Activated CD8-positive, alpha-beta T cell treated with anti-CD3 and anti-CD28 coated beads, Interleukin-2, amount 10 ng/mL, durations not matched to agents 7 days and 5 days (primary cell): ENCODE measurements at regions not wholly inside any gene's neighbourhood (a gene's known extent, or its start where the extent isn't known, plus 50 kb on each side); places are given as distances from the start of the nearest gene placed in this dataset.

ENCODE experiments used
- ATAC-seq: fragments of 150-1000 bp; cut with Tn5 transposase; one replicate; pipeline ENCODE4 v1.10.0; 2021; ENCODE audit warnings: moderate library complexity
- CTCF ChIA-PET: fragments of 350-600 bp; sonication (Branson Sonifier 250); formaldehyde crosslinking; loops from one replicate; lab custom pipeline; 2021; ENCODE audit warnings: antibody characterized with exemption; lab: Charles Lee
- POLR2A ChIA-PET: fragments of 350-600 bp; sonication (Branson Sonifier 250); formaldehyde crosslinking; loops from one replicate; lab custom pipeline; 2021; ENCODE audit warnings: antibody characterized with exemption; lab: Charles Lee
- DNase-seq: peaks from one replicate; pipeline ENCODE4 v3.0.0-alpha.2; 2020
- H3K27ac Mint-ChIP-seq: one replicate; pipeline ENCODE4 v1.8.0; 2021; ENCODE audit warnings: mild to moderate bottlenecking, mixed read lengths
- H3K27me3 Mint-ChIP-seq: one replicate; pipeline ENCODE4 v1.8.0; 2021; ENCODE audit warnings: low read depth, mixed read lengths
- H3K36me3 Mint-ChIP-seq: one replicate; pipeline ENCODE4 v1.8.0; 2021; ENCODE audit warnings: low read depth, mixed read lengths
- H3K4me1 Mint-ChIP-seq: one replicate; pipeline ENCODE4 v1.8.0; 2021; ENCODE audit warnings: low read depth, mixed read lengths
- H3K4me3 Mint-ChIP-seq: one replicate; pipeline ENCODE4 v1.8.0; 2021; ENCODE audit warnings: mild to moderate bottlenecking, mixed read lengths
- H3K9me3 Mint-ChIP-seq: one replicate; pipeline ENCODE4 v1.8.0; 2022; ENCODE audit warnings: mixed read lengths; ENCODE audit not compliant: insufficient read depth

GRCh38 chr7:115356139-115356746 is 434.3 kb downstream of the MDFIC start:
- no peak overlapping the region for H3K4me3 Mint-ChIP-seq
- no peaks in the 10 kb centered on the region for H3K36me3 Mint-ChIP-seq
- DNase-seq (no peak), ATAC-seq (no peak)
- no peaks in the 10 kb centered on the region for H3K9me3 Mint-ChIP-seq
- ChIA-PET POLR2A (no interaction called here), CTCF (no interaction called here)
- H3K4me1 Mint-ChIP-seq = no peaks in the 10 kb centered on the region
- H3K27me3 Mint-ChIP-seq = peaks cover 4% of the 10 kb centered on the region
- no peak overlapping the region for H3K27ac Mint-ChIP-seq

- no peak overlapping the region for H3K27ac Mint-ChIP-seq
- H3K4me1 Mint-ChIP-seq = no peaks in the 10 kb centered on the region
- H3K27me3 Mint-ChIP-seq = peaks cover 4% of the 10 kb centered on the region
- no peak overlapping the region for H3K4me3 Mint-ChIP-seq
- ChIA-PET CTCF (no interaction called here), POLR2A (no interaction called here)
- DNase-seq (no peak), ATAC-seq (no peak)
- H3K36me3 Mint-ChIP-seq = no peaks in the 10 kb centered on the region
- H3K9me3 Mint-ChIP-seq = no peaks in the 10 kb centered on the region
These were observed 433.0 kb downstream of the MDFIC start for GRCh38 chr7:115354925-115355324.

- H3K27ac Mint-ChIP-seq = no peak overlapping the region
- no peak overlapping the region for H3K4me3 Mint-ChIP-seq
- ATAC-seq (no peak), DNase-seq (no peak)
- H3K27me3 Mint-ChIP-seq = peaks cover 4% of the 10 kb centered on the region
- CTCF ChIA-PET = no interaction called here
- H3K4me1 Mint-ChIP-seq = no peaks in the 10 kb centered on the region
- POLR2A ChIA-PET = no interaction called here
- H3K9me3 Mint-ChIP-seq = no peaks in the 10 kb centered on the region
- H3K36me3 Mint-ChIP-seq = no peaks in the 10 kb centered on the region
These were observed 430.5 kb downstream of the MDFIC start for GRCh38 chr7:115352375-115352774.

GRCh38 chr7:115350764-115351163 is 428.9 kb downstream of the MDFIC start:
- H3K4me3 Mint-ChIP-seq = no peak overlapping the region
- peaks cover 4% of the 10 kb centered on the region for H3K27me3 Mint-ChIP-seq
- DNase-seq = no peak
- POLR2A ChIA-PET = no interaction called here
- no peaks in the 10 kb centered on the region for H3K9me3 Mint-ChIP-seq
- H3K4me1 Mint-ChIP-seq = no peaks in the 10 kb centered on the region
- no peaks in the 10 kb centered on the region for H3K36me3 Mint-ChIP-seq
- CTCF ChIA-PET = no interaction called here
- H3K27ac Mint-ChIP-seq = no peak overlapping the region
- ATAC-seq = no peak

GRCh38 chr7:115349635-115350034 is 427.7 kb downstream of the MDFIC start:
- ChIA-PET CTCF (no interaction called here), POLR2A (no interaction called here)
- Mint-ChIP-seq H3K4me1 (no peaks in the 10 kb centered on the region), H3K27me3 (peaks cover 4% of the 10 kb centered on the region), H3K36me3 (no peaks in the 10 kb centered on the region), H3K4me3 (no peak overlapping the region), H3K9me3 (no peaks in the 10 kb centered on the region), H3K27ac (no peak overlapping the region)
- ATAC-seq (no peak), DNase-seq (no peak)

GRCh38 chr7:115346685-115347084 is 424.8 kb downstream of the MDFIC start:
- Mint-ChIP-seq H3K4me3 (no peak overlapping the region), H3K36me3 (no peaks in the 10 kb centered on the region), H3K9me3 (no peaks in the 10 kb centered on the region), H3K27me3 (no peaks in the 10 kb centered on the region), H3K4me1 (no peaks in the 10 kb centered on the region), H3K27ac (no peak overlapping the region)
- ChIA-PET POLR2A (no interaction called here), CTCF (no interaction called here)
- DNase-seq = no peak
- no peak for ATAC-seq

GRCh38 chr7:115340828-115341227 is 418.9 kb downstream of the MDFIC start:
- Mint-ChIP-seq H3K4me1 (no peaks in the 10 kb centered on the region), H3K27me3 (no peaks in the 10 kb centered on the region), H3K27ac (no peak overlapping the region), H3K36me3 (no peaks in the 10 kb centered on the region), H3K4me3 (no peak overlapping the region), H3K9me3 (no peaks in the 10 kb centered on the region)
- ATAC-seq = no peak
- POLR2A ChIA-PET = no interaction called here
- CTCF ChIA-PET = no interaction called here
- no peak for DNase-seq

- no peaks in the 10 kb centered on the region for H3K27me3 Mint-ChIP-seq
- no peak overlapping the region for H3K4me3 Mint-ChIP-seq
- H3K36me3 Mint-ChIP-seq = no peaks in the 10 kb centered on the region
- H3K9me3 Mint-ChIP-seq = no peaks in the 10 kb centered on the region
- H3K4me1 Mint-ChIP-seq = no peaks in the 10 kb centered on the region
- DNase-seq (no peak), ATAC-seq (no peak)
- POLR2A ChIA-PET = no interaction called here
- no peak overlapping the region for H3K27ac Mint-ChIP-seq
- CTCF ChIA-PET = no interaction called here
These were observed 416.1 kb downstream of the MDFIC start for GRCh38 chr7:115338016-115338415.

- no peaks in the 10 kb centered on the region for H3K9me3 Mint-ChIP-seq
- CTCF ChIA-PET = no interaction called here
- no peaks in the 10 kb centered on the region for H3K4me1 Mint-ChIP-seq
- H3K36me3 Mint-ChIP-seq = no peaks in the 10 kb centered on the region
- no peaks in the 10 kb centered on the region for H3K27me3 Mint-ChIP-seq
- DNase-seq (no peak), ATAC-seq (no peak)
- H3K4me3 Mint-ChIP-seq = no peak overlapping the region
- POLR2A ChIA-PET = no interaction called here
- no peak overlapping the region for H3K27ac Mint-ChIP-seq
These were observed 410.8 kb downstream of the MDFIC start for GRCh38 chr7:115332691-115333090.

GRCh38 chr7:115329006-115329405 is 407.1 kb downstream of the MDFIC start:
- Mint-ChIP-seq H3K4me3 (no peak overlapping the region), H3K27me3 (no peaks in the 10 kb centered on the region), H3K4me1 (no peaks in the 10 kb centered on the region), H3K36me3 (no peaks in the 10 kb centered on the region), H3K27ac (no peak overlapping the region), H3K9me3 (no peaks in the 10 kb centered on the region)
- ChIA-PET POLR2A (no interaction called here), CTCF (no interaction called here)
- ATAC-seq = no peak
- no peak for DNase-seq

GRCh38 chr7:115328018-115328417 is 406.1 kb downstream of the MDFIC start:
- DNase-seq (no peak), ATAC-seq (no peak)
- Mint-ChIP-seq H3K27ac (no peak overlapping the region), H3K4me1 (no peaks in the 10 kb centered on the region), H3K27me3 (no peaks in the 10 kb centered on the region), H3K9me3 (no peaks in the 10 kb centered on the region), H3K4me3 (no peak overlapping the region), H3K36me3 (no peaks in the 10 kb centered on the region)
- ChIA-PET POLR2A (no interaction called here), CTCF (no interaction called here)

- no peak overlapping the region for H3K4me3 Mint-ChIP-seq
- H3K27me3 Mint-ChIP-seq = no peaks in the 10 kb centered on the region
- no peak for DNase-seq
- H3K36me3 Mint-ChIP-seq = no peaks in the 10 kb centered on the region
- POLR2A ChIA-PET = no interaction called here
- no peaks in the 10 kb centered on the region for H3K9me3 Mint-ChIP-seq
- H3K4me1 Mint-ChIP-seq = no peaks in the 10 kb centered on the region
- ATAC-seq = no peak
- no peak overlapping the region for H3K27ac Mint-ChIP-seq
- CTCF ChIA-PET = no interaction called here
These were observed 405.4 kb downstream of the MDFIC start for GRCh38 chr7:115327326-115327725.

GRCh38 chr7:115319541-115319940 is 397.6 kb downstream of the MDFIC start:
- DNase-seq (no peak), ATAC-seq (no peak)
- no peaks in the 10 kb centered on the region for H3K4me1 Mint-ChIP-seq
- no peaks in the 10 kb centered on the region for H3K9me3 Mint-ChIP-seq
- POLR2A ChIA-PET = no interaction called here
- CTCF ChIA-PET = no interaction called here
- no peaks in the 10 kb centered on the region for H3K36me3 Mint-ChIP-seq
- no peak overlapping the region for H3K27ac Mint-ChIP-seq
- H3K4me3 Mint-ChIP-seq = no peak overlapping the region
- H3K27me3 Mint-ChIP-seq = no peaks in the 10 kb centered on the region
